HepG2 (cell line): ENCODE measurements at regions not wholly inside any gene's neighbourhood (a gene's known extent, or its start where the extent isn't known, plus 50 kb on each side); places are given as distances from the start of the nearest gene placed in this dataset.

ENCODE experiments used
- ATAC-seq: fragments of 200-7000 bp; cut with Tn5 transposase; 3 replicates; pipeline ENCODE4 v1.9.1; 2020; ENCODE audit warnings: mild to moderate bottlenecking, moderate library complexity
- BruUV-seq: library from RNA; stranded (reverse); fragments of 400-500 nt; replicated peaks from 2 replicates; lab custom pipeline; 2021; lab: Mats Ljungman, UMichigan
- CTCF ChIA-PET: fragments of 300-600 bp; formaldehyde crosslinking; extraction: SDS; loops from one replicate; lab custom pipeline; 2021; ENCODE audit warnings: low total read pairs, inconsistent platforms, low intra/inter-chr PET ratio; lab: Yijun Ruan, JAX
- POLR2A ChIA-PET: fragments of 350-600 bp; sonication (Branson Sonifier 250); formaldehyde crosslinking; loops from one replicate; lab custom pipeline; 2020; ENCODE audit warnings: antibody characterized with exemption, inconsistent platforms; lab: Yijun Ruan, JAX
- DNase-seq: peaks from one replicate; pipeline ENCODE4 v3.0.0-alpha.2; 2015; ENCODE audit warnings: low spot score
- FAIRE-seq: peaks from 3 replicates; lab custom pipeline; 2011; peaks lifted over from hg19 to GRCh38; lab: Jason Lieb, UNC
- H2AFZ ChIP-seq: one replicate; pipeline ENCODE4 v1.6.1; 2011; ENCODE audit warnings: low read length, inconsistent platforms
- H3K27ac ChIP-seq: fragments of 300-600 bp; 3 replicates; pipeline ENCODE4 v1.8.0; 2011; ENCODE audit warnings: mixed run types, mild to moderate bottlenecking, mixed read lengths, low read length, inconsistent platforms; ENCODE audit not compliant: insufficient read depth; ENCODE audit errors: extremely low read length
- H3K27me3 ChIP-seq, 2 experiments: fragments of 200-600 bp in 1 of 2; 2 replicates in 1 of 2; 3 replicates in 1 of 2; pipeline versions ENCODE4 v1.6.0 to v1.8.0; 2011; ENCODE audit warnings: low read length in 2 of 2, mild to moderate bottlenecking in 2 of 2, moderate library complexity in 2 of 2, inconsistent platforms in 1 of 2; ENCODE audit not compliant: insufficient read depth in 2 of 2, control insufficient read depth in 1 of 2
- H3K36me3 ChIP-seq, 2 experiments: fragments of 200-600 bp in 1 of 2; replicated peaks in 1 of 2; 2 replicates in 1 of 2; 3 replicates in 1 of 2; pipeline versions ENCODE4 v1.5.1 to v1.8.0; 2011; ENCODE audit warnings: low read length in 2 of 2, inconsistent platforms in 1 of 2; ENCODE audit not compliant: insufficient read depth in 2 of 2, control insufficient read depth in 1 of 2
- H3K4me1 ChIP-seq: 2 replicates; pipeline ENCODE4 v1.5.1; 2012; ENCODE audit warnings: low read length, inconsistent platforms; ENCODE audit not compliant: insufficient read depth
- H3K4me2 ChIP-seq: 2 replicates; pipeline ENCODE4 v1.6.0; 2011; ENCODE audit warnings: low read depth, low read length, inconsistent platforms
- H3K4me3 ChIP-seq, 3 experiments: fragments of 200-600 bp in 1 of 3; sonication (generic), shearing (Covaris generic) in 1 of 3; replicated peaks in 1 of 3; 2 replicates each; pipeline ENCODE4 v1.5.1; 2011 to 2016; ENCODE audit warnings: low read length in 3 of 3, inconsistent platforms in 2 of 3, low read depth in 2 of 3, mild to moderate bottlenecking in 2 of 3, control low read depth in 1 of 3, mixed read lengths in 1 of 3; ENCODE audit not compliant: insufficient read depth in 1 of 3
- H3K79me2 ChIP-seq: one replicate; pipeline ENCODE4 v1.6.1; 2011; ENCODE audit warnings: low read length, inconsistent platforms; ENCODE audit not compliant: insufficient read depth
- H3K9ac ChIP-seq: 2 replicates; pipeline ENCODE4 v1.6.0; 2011; ENCODE audit warnings: mild to moderate bottlenecking, low read depth, low read length, inconsistent platforms; ENCODE audit not compliant: insufficient read depth
- H3K9me3 ChIP-seq: 2 replicates; pipeline ENCODE4 v1.5.1; 2012; ENCODE audit warnings: mild to moderate bottlenecking, low read length
- H4K20me1 ChIP-seq: 2 replicates; pipeline ENCODE4 v1.6.0; 2011; ENCODE audit warnings: inconsistent platforms, mild to moderate bottlenecking, low read length, moderate library complexity; ENCODE audit not compliant: insufficient read depth
- ATM ChIP-seq: fragments of 450-650 bp; IDR thresholded peaks from 2 replicates; pipeline ENCODE4 v1.7.1; 2017; ENCODE audit warnings: mild to moderate bottlenecking, borderline replicate concordance
- CENPT ChIP-seq: sonication (generic); formaldehyde crosslinking; IDR thresholded peaks from 2 replicates; pipeline ENCODE4 v1.8.0; 2022; ENCODE audit warnings: low read depth, mild to moderate bottlenecking, moderate library complexity, missing genetic modification reagents
- CENPX ChIP-seq: sonication (generic); formaldehyde crosslinking; IDR thresholded peaks from 2 replicates; pipeline ENCODE4 v1.9.0; 2021; ENCODE audit warnings: mild to moderate bottlenecking, missing genetic modification reagents, moderate library complexity
- SAFB2 ChIP-seq: sonication (generic); formaldehyde crosslinking; IDR thresholded peaks from 2 replicates; pipeline ENCODE4 v1.5.1; 2020; ENCODE audit warnings: missing genetic modification reagents, low read depth, mild to moderate bottlenecking, borderline replicate concordance
- SCMH1 ChIP-seq: sonication (generic); formaldehyde crosslinking; IDR thresholded peaks from 2 replicates; pipeline ENCODE4 v1.9.0; 2021; ENCODE audit warnings: missing genetic modification reagents, mild to moderate bottlenecking, borderline replicate concordance
- SIN3A ChIP-seq: IDR thresholded peaks from 2 replicates; pipeline ENCODE4 v1.6.1; 2011; ENCODE audit warnings: low read depth, mild to moderate bottlenecking, control low read depth, low read length, borderline replicate concordance
- TCF7L2 ChIP-seq: IDR thresholded peaks from 2 replicates; pipeline ENCODE4 v1.6.1; 2011; ENCODE audit warnings: mild to moderate bottlenecking, low read depth, low read length, moderate library complexity
- ZFP41 ChIP-seq: sonication (generic); formaldehyde crosslinking; IDR thresholded peaks from 2 replicates; pipeline ENCODE4 v1.4.0; 2020; ENCODE audit warnings: mild to moderate bottlenecking, missing genetic modification reagents, borderline replicate concordance
- ZNF326 ChIP-seq: sonication (generic); formaldehyde crosslinking; IDR thresholded peaks from 2 replicates; pipeline ENCODE4 v1.4.0; 2020; ENCODE audit warnings: missing genetic modification reagents, borderline replicate concordance
- ZNF446 ChIP-seq: sonication (generic); formaldehyde crosslinking; IDR thresholded peaks from 2 replicates; pipeline ENCODE4 v1.5.0; 2020; ENCODE audit warnings: mild to moderate bottlenecking, missing genetic modification reagents
- ZNF546 ChIP-seq: sonication (generic); formaldehyde crosslinking; conservative IDR thresholded peaks from 2 replicates; pipeline ENCODE4 v1.8.1; 2023; ENCODE audit warnings: mild to moderate bottlenecking, missing genetic modification reagents
- ZNF589 ChIP-seq: sonication (generic); formaldehyde crosslinking; conservative IDR thresholded peaks from 2 replicates; pipeline ENCODE4 v1.8.0; 2022; ENCODE audit warnings: mild to moderate bottlenecking, moderate library complexity, missing genetic modification reagents
- ZNF747 ChIP-seq: sonication (generic); formaldehyde crosslinking; IDR thresholded peaks from 2 replicates; pipeline ENCODE4 v1.8.1; 2023; ENCODE audit warnings: missing genetic modification reagents, mild to moderate bottlenecking, borderline replicate concordance
- ZNF850 ChIP-seq: sonication (generic); formaldehyde crosslinking; conservative IDR thresholded peaks from 2 replicates; pipeline ENCODE4 v1.9.0; 2021; ENCODE audit warnings: mild to moderate bottlenecking, missing genetic modification reagents
- WGBS: methylation state at CpG from one replicate; pipeline ENCODE4 v1.1.6; 2017; ENCODE audit warnings: low lambda C conversion rate; 5-methylcytosine and 5-hydroxymethylcytosine counted together
- in situ Hi-C: cut with HindIII; loops from 2 replicates; pipeline ENCODE4 v1.10.0; 2017; ENCODE audit warnings: low pct_unique_long_range_greater_than_20kb; ENCODE audit not compliant: extremely low pct_ligation_motif_present
- intact Hi-C: fragments of 100-400 bp; cut with micrococcal nuclease; formaldehyde crosslinking; loops from one replicate; pipeline ENCODE4 v1.10.0; 2022; ENCODE audit not compliant: unreplicated experiment

- ChIA-PET POLR2A (no interaction called here), CTCF (no interaction called here)
- DNase-seq (no peak), ATAC-seq (no peak), FAIRE-seq (no peak)
- Histone ChIP-seq H3K4me3 (no peak overlapping the region), H3K79me2 (no peaks in the 10 kb centered on the region), H3K27me3 (no peaks in the 10 kb centered on the region), H3K36me3 (no peaks in the 10 kb centered on the region), H3K9ac (no peak overlapping the region), H2AFZ (no peak overlapping the region), H4K20me1 (no peaks in the 10 kb centered on the region), H3K27ac (no peak overlapping the region), H3K4me1 (no peaks in the 10 kb centered on the region), H3K4me2 (no peak overlapping the region), H3K9me3 (no peaks in the 10 kb centered on the region)
- intact Hi-C loops (no loop called here), in situ Hi-C loops (loop anchor here (25.0 kb wide), 1 partner anchor 161 kb away; the partner anchor contains the start of gene HSF2)
- WGBS = 15% methylated on average over 3 of the region's 3 CpGs
- TF ChIP-seq ZNF546 (CRISPR knock-in tag) (no peak), SCMH1 (CRISPR knock-in tag) (no peak), CENPX (no peak), ZNF326 (CRISPR knock-in tag) (no peak), SIN3A (no peak)
- BruUV-seq = no TSS peak
Observed at GRCh38 chr6:122548281-122548680, 61.9 kb upstream of the PKIB start.

- Histone ChIP-seq H3K27me3 (no peaks in the 10 kb centered on the region), H3K79me2 (no peaks in the 10 kb centered on the region), H3K4me1 (no peaks in the 10 kb centered on the region), H3K4me2 (no peak overlapping the region), H3K9ac (no peak overlapping the region), H3K36me3 (no peaks in the 10 kb centered on the region), H3K27ac (no peak overlapping the region), H2AFZ (no peak overlapping the region), H4K20me1 (no peaks in the 10 kb centered on the region), H3K4me3 (no peak overlapping the region), H3K9me3 (no peaks in the 10 kb centered on the region)
- in situ Hi-C loops (loop anchor here (25.0 kb wide), 1 partner anchor 162 kb away; the partner anchor contains the start of gene HSF2), intact Hi-C loops (no loop called here)
- POLR2A ChIA-PET = no interaction called here
- CTCF ChIA-PET = no interaction called here
- no TSS peak for BruUV-seq
- DNase-seq = no peak
- no peak for ATAC-seq
- TF ChIP-seq TCF7L2 = no peak
- TF ChIP-seq ZNF589 (CRISPR knock-in tag) = no peak
- no peak for TF ChIP-seq CENPT (CRISPR knock-in tag)
- TF ChIP-seq ATM = no peak
- TF ChIP-seq ZNF747 (CRISPR knock-in tag) = no peak
- TF ChIP-seq ZNF446 = no peak
- TF ChIP-seq ZFP41 (CRISPR knock-in tag) = no peak
- TF ChIP-seq ZNF850 (CRISPR knock-in tag) = no peak
- TF ChIP-seq SAFB2 (CRISPR knock-in tag) = no peak
- TF ChIP-seq, all 625 proteins: peak for 0
- FAIRE-seq = no peak
Observed at GRCh38 chr6:122548820-122549219, 61.4 kb upstream of the PKIB start.
